ENCODE measurements at regions not wholly inside any gene's neighbourhood (a gene's known extent, or its start where the extent isn't known, plus 50 kb on each side); places are given as distances from the start of the nearest gene placed in this dataset.

DNA sequence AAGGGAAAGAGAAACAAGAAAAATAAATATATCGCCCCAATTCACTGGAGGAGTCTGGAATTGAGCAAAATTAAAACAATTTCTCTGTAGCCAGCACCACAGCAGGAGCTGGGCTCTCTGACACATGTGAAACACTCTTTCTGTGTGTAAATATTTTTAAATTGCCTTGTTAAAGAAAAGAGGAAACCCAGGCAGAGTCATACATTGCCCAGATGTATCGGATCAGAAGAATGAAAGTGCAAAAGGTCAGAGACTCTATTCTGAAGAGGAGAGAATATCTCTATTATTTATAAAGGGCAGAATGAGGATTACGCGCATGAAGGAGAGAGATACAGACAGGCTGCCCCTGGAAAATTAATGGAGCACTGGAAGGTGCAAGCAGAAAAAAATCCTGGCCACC, 127.0 kb upstream of the MAN1A1 start:
- H3K27ac ChIP-seq = peak overlapping the region in 3 of 8 donors; percentile 25 to 29 (median 28)
- WGBS, 5 donors = 47 to 69% (median 59%) methylated on average over 4 of the region's 4 CpGs

DNA sequence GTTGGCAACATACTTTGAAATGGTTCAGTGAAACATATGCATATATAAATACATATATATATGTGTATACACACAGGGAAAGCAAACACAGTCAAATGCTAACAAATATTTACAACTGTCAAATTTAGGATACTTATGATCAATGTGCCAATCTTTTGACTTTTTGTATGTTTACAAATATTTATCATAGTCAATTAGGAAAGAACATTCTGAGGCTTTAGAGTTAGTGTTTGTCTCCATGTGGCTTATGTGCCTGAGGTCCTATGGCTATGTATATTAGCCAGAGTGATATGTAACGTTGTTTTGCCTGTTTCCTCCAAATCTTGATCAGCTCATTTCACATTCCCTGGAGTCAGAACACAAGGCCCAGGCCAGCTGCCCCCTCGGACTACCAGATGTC, 126.5 kb upstream of the MAN1A1 start:
- DNase-seq = no peak
- no peak for TF ChIP-seq POLR2A (IDR thresholded peaks at IDR 0.05)
- no peak for TF ChIP-seq POLR2AphosphoS5 (IDR thresholded peaks at IDR 0.05)
- TF ChIP-seq, protein P1, sequence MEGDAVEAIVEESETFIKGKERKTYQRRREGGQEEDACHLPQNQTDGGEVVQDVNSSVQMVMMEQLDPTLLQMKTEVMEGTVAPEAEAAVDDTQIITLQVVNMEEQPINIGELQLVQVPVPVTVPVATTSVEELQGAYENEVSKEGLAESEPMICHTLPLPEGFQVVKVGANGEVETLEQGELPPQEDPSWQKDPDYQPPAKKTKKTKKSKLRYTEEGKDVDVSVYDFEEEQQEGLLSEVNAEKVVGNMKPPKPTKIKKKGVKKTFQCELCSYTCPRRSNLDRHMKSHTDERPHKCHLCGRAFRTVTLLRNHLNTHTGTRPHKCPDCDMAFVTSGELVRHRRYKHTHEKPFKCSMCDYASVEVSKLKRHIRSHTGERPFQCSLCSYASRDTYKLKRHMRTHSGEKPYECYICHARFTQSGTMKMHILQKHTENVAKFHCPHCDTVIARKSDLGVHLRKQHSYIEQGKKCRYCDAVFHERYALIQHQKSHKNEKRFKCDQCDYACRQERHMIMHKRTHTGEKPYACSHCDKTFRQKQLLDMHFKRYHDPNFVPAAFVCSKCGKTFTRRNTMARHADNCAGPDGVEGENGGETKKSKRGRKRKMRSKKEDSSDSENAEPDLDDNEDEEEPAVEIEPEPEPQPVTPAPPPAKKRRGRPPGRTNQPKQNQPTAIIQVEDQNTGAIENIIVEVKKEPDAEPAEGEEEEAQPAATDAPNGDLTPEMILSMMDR (IDR thresholded peaks at IDR 0.05 in 8 of 11, conservative IDR thresholded peaks at IDR 0.05 in 3 of 11) = no peak
- Histone ChIP-seq H3K4me3 (no peak overlapping the region), H3K4me1 (peaks cover 0 to 13% (median 6%) of the 10 kb centered on the region in 6 donors), H3K27ac (peak overlapping the region in 3 of 8 donors; percentile 25 to 29 (median 28)), H3K27me3 (replicated peaks in 1 of 7) (no peaks in the 10 kb centered on the region), H3K36me3 (no peaks in the 10 kb centered on the region), H3K9me3 (peaks cover 0 to 17% (median 2%) of the 10 kb centered on the region in 8 donors)
- intact Hi-C loops (cut with DNase I; ENCODE audit: low total_unique reads) = no loop called here
- 36 to 48% (median 40%) methylated on average over 2 of the region's 2 CpGs for WGBS, 5 donors

More for the DNA sequence above, 127.0 kb upstream of the MAN1A1 start:
- intact Hi-C loops (cut with DNase I; ENCODE audit: low total_unique reads) = no loop called here
- Histone ChIP-seq H3K9me3 (peaks cover 0 to 17% (median 2%) of the 10 kb centered on the region in 8 donors), H3K27me3 (replicated peaks in 1 of 7) (no peaks in the 10 kb centered on the region), H3K4me1 (peaks cover 0 to 13% (median 6%) of the 10 kb centered on the region in 6 donors), H3K36me3 (no peaks in the 10 kb centered on the region), H3K4me3 (no peak overlapping the region)
- TF ChIP-seq POLR2AphosphoS5 (IDR thresholded peaks at IDR 0.05) (no peak), POLR2A (IDR thresholded peaks at IDR 0.05) (no peak)
- TF ChIP-seq, protein P1 (IDR thresholded peaks at IDR 0.05 in 8 of 11, conservative IDR thresholded peaks at IDR 0.05 in 3 of 11) = no peak
- no peak for DNase-seq

DNA sequence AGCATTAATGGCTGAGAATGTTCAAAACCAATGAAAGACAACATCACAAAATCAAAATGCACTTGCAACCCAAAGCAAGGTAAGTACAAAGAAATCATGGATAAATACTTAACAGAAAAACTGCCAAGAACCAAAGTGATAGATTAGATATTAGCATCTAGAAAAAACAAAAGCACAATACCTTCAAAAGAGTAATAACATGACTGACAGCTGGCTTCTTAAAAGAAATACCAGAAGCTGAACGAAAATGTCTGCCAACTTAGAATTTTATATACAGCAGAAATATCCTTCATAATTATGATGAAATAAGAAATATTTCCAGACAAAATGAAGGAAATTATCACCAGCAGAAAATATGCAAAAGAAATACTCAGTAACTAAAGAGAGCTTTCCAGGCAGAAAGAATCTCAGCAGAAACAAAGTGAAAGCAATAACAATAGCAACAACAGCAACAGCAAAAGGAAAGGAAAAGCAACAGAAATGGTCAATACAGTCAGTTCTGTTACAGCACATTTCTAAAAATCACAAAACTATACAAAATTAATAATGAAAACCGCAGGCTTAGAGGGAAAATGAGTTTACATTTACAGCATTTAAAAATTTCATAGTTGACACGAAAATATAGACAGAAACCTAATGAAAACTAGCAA, 121.5 kb upstream of the MAN1A1 start:
- intact Hi-C loops (cut with DNase I; ENCODE audit: low total_unique reads) = no loop called here
- TF ChIP-seq, protein P1 (IDR thresholded peaks at IDR 0.05 in 8 of 11, conservative IDR thresholded peaks at IDR 0.05 in 3 of 11) = no peak
- TF ChIP-seq POLR2A (IDR thresholded peaks at IDR 0.05) (no peak), POLR2AphosphoS5 (IDR thresholded peaks at IDR 0.05) (no peak)
- 28 to 55% (median 49%) methylated on average over 3 of the region's 3 CpGs for WGBS, 5 donors
- H3K4me1 ChIP-seq = peaks cover 0 to 15% (median 4%) of the 10 kb centered on the region in 6 donors
- no peaks in the 10 kb centered on the region for H3K27me3 ChIP-seq (replicated peaks in 1 of 7)
- peak overlapping the region in 1 of 8 donors; percentile 15 for H3K27ac ChIP-seq
- no peaks in the 10 kb centered on the region for H3K36me3 ChIP-seq
- H3K9me3 ChIP-seq = peaks cover 0 to 17% (median 2%) of the 10 kb centered on the region in 8 donors
- no peak overlapping the region for H3K4me3 ChIP-seq
- DNase-seq = no peak

DNA sequence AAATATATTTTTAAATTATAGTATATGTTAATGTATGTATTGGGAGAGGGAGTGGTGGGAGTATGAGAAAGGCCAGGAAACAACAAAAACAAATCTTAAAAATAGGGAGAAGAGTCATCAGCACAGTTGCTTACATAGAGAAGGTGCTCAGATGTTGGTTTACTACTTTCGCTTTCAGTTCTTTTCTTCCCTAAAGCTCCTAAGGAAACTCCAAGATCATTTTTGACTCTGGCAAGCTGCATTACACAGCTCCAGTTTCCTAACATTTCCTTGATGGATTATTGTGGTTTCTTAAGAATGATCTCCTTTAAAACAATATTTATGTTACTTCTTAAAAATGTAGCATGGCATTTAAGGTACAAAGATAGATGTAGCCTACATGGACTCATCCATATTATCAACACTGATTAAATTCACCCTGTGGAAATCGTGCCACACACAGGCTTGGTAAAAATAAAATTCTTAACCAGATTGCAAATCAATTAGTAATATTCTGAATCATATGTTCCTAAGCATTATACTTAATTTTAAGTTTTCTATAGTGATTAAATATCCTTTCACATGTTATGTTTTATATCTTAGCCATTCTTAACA, 118.0 kb upstream of the MAN1A1 start:
- Histone ChIP-seq H3K36me3 (no peaks in the 10 kb centered on the region), H3K4me1 (peaks cover 0 to 15% (median 4%) of the 10 kb centered on the region in 6 donors), H3K9me3 (peaks cover 0 to 8% (median under 1%) of the 10 kb centered on the region in 8 donors), H3K27ac (peak overlapping the region in 2 of 8 donors; percentile 36 to 40), H3K27me3 (replicated peaks in 1 of 7) (no peaks in the 10 kb centered on the region), H3K4me3 (peak overlapping the region in 1 of 8 donors; percentile 3)
- no peak for DNase-seq
- WGBS, 5 donors = 53 to 74% (median 58%) methylated on average over 2 of the region's 2 CpGs
- intact Hi-C loops (cut with DNase I; ENCODE audit: low total_unique reads) = no loop called here
- TF ChIP-seq, protein P1 (IDR thresholded peaks at IDR 0.05 in 8 of 11, conservative IDR thresholded peaks at IDR 0.05 in 3 of 11) = no peak
- TF ChIP-seq POLR2AphosphoS5 (IDR thresholded peaks at IDR 0.05) (no peak), POLR2A (IDR thresholded peaks at IDR 0.05) (no peak)

Data from spleen (tissue), 11 donors.